HuH-7.5 (cell line): ENCODE measurements at regions not wholly inside any gene's neighbourhood (a gene's known extent, or its start where the extent isn't known, plus 50 kb on each side); places are given as distances from the start of the nearest gene placed in this dataset.

Experiments
- DNase-seq: peaks from one replicate; pipeline ENCODE4 v3.0.0; 2011; ENCODE audit warnings: low spot score

GRCh38 chr9:673264-673965 is 168.1 kb upstream of the DMRT1 start:
- DNase-seq, result no peak

GRCh38 chr9:673966-674526 is 167.5 kb upstream of the DMRT1 start:
- DNase-seq, result no peak

- DNase-seq, result no peak
Measured at GRCh38 chr9:675697-676370, 165.7 kb upstream of the DMRT1 start.

- no peak for DNase-seq
Measured at GRCh38 chr9:676780-677438, 164.6 kb upstream of the DMRT1 start.

- no peak for DNase-seq
Measured at GRCh38 chr9:677461-678097, 163.9 kb upstream of the DMRT1 start.

GRCh38 chr9:678897-679296 is 162.6 kb upstream of the DMRT1 start:
- no peak for DNase-seq

GRCh38 chr9:679462-679861 is 162.0 kb upstream of the DMRT1 start:
- DNase-seq, result no peak

- DNase-seq, result no peak
Measured at GRCh38 chr9:680106-680505, 161.4 kb upstream of the DMRT1 start.

- no peak for DNase-seq
Measured at GRCh38 chr9:682633-683508, 158.6 kb upstream of the DMRT1 start.

- no peak for DNase-seq
Measured at GRCh38 chr9:683509-684021, 157.9 kb upstream of the DMRT1 start.

GRCh38 chr9:684054-684890 is 157.2 kb upstream of the DMRT1 start:
- DNase-seq, result no peak

GRCh38 chr9:684941-685340 is 156.6 kb upstream of the DMRT1 start:
- no peak for DNase-seq

GRCh38 chr9:686321-686813 is 155.1 kb upstream of the DMRT1 start:
- no peak for DNase-seq

- no peak for DNase-seq
Measured at GRCh38 chr9:687034-687785, 154.3 kb upstream of the DMRT1 start.

- DNase-seq, result no peak
Measured at GRCh38 chr9:687994-688393, 153.5 kb upstream of the DMRT1 start.

- DNase-seq, result no peak
Measured at GRCh38 chr9:690517-691111, 150.9 kb upstream of the DMRT1 start.

GRCh38 chr9:691825-692400 is 149.6 kb upstream of the DMRT1 start:
- no peak for DNase-seq

GRCh38 chr9:692636-693129 is 148.8 kb upstream of the DMRT1 start:
- no peak for DNase-seq
